K562 (cell line): ENCODE measurements at regions not wholly inside any gene's neighbourhood (a gene's known extent, or its start where the extent isn't known, plus 50 kb on each side); places are given as distances from the start of the nearest gene placed in this dataset.

Experiments
- ATAC-seq: fragments of 200-7000 bp; cut with Tn5 transposase; 3 replicates; pipeline ENCODE4 v1.9.1; 2020; ENCODE audit warnings: moderate library complexity
- BruUV-seq: library from RNA; stranded (reverse); fragments of 400-500 nt; replicated peaks from 2 replicates; lab custom pipeline; 2021; lab: Mats Ljungman, UMichigan
- CTCF ChIA-PET: fragments of 300-600 bp; formaldehyde crosslinking; extraction: SDS; loops from one replicate; lab custom pipeline; 2021; ENCODE audit warnings: low intra/inter-chr PET ratio; lab: Yijun Ruan, JAX
- POLR2A ChIA-PET: fragments of 300-600, 350-650 bp; sonication (Branson Sonifier 250); formaldehyde crosslinking; extraction: SDS; loops from one replicate; lab custom pipeline; 2021; ENCODE audit warnings: antibody characterized with exemption, inconsistent platforms; lab: Yijun Ruan, JAX
- DNase-seq, 4 experiments: peaks; one replicate each; pipeline versions ENCODE4 v3.0.0 to v3.0.0-alpha.2; 2011 to 2018; ENCODE audit warnings: low spot score in 3 of 4, mixed read lengths in 3 of 4; ENCODE audit errors: extremely low read depth in 1 of 4
- FAIRE-seq: peaks from 2 replicates; lab custom pipeline; 2011; peaks lifted over from hg19 to GRCh38; lab: Jason Lieb, UNC
- H2AFZ ChIP-seq: 2 replicates; pipeline ENCODE4 v1.6.0; 2011; ENCODE audit warnings: low read depth, low read length, control low read depth, inconsistent platforms
- H3K27ac ChIP-seq: fragments of 200-600 bp; 3 replicates; pipeline ENCODE4 v1.8.0; 2011; ENCODE audit warnings: low read depth, mild to moderate bottlenecking, control low read depth, inconsistent platforms, low read length, moderate library complexity, mixed read lengths; ENCODE audit errors: extremely low read depth
- H3K27me3 ChIP-seq, 2 experiments: fragments of 300-600 bp in 1 of 2; 2 replicates in 1 of 2; 3 replicates in 1 of 2; pipeline versions ENCODE4 v1.6.0 to v1.8.0; 2011; ENCODE audit warnings: inconsistent platforms in 2 of 2, low read length in 2 of 2, mild to moderate bottlenecking in 1 of 2, mixed read lengths in 1 of 2, moderate library complexity in 1 of 2; ENCODE audit not compliant: control insufficient read depth in 2 of 2, insufficient read depth in 2 of 2
- H3K36me3 ChIP-seq: fragments of 300-600 bp; 3 replicates; pipeline ENCODE4 v1.8.0; 2011; ENCODE audit warnings: mild to moderate bottlenecking, low read length, inconsistent platforms; ENCODE audit not compliant: control insufficient read depth, insufficient read depth
- H3K4me1 ChIP-seq, 2 experiments: fragments of 200-600 bp in 1 of 2; replicated peaks in 1 of 2; 2 replicates in 1 of 2; 3 replicates in 1 of 2; pipeline versions ENCODE4 v1.5.1 to v1.8.0; 2011; ENCODE audit warnings: inconsistent platforms in 2 of 2, low read length in 2 of 2, mild to moderate bottlenecking in 1 of 2, mixed read lengths in 1 of 2, moderate library complexity in 1 of 2; ENCODE audit not compliant: control insufficient read depth in 2 of 2, insufficient read depth in 2 of 2
- H3K4me2 ChIP-seq: 2 replicates; pipeline ENCODE4 v1.6.1; 2011; ENCODE audit warnings: low read length, control low read depth, inconsistent platforms, mixed read lengths; ENCODE audit not compliant: insufficient read depth
- H3K4me3 ChIP-seq: fragments of 200-600 bp; sonication (generic), shearing (Covaris generic); 2 replicates; pipeline ENCODE4 v1.5.1; 2016; ENCODE audit warnings: control low read depth, inconsistent platforms
- H3K79me2 ChIP-seq: fragments of 200-600 bp; 3 replicates; pipeline ENCODE4 v1.8.0; 2011; ENCODE audit warnings: low read length, inconsistent platforms; ENCODE audit not compliant: control insufficient read depth, insufficient read depth
- H3K9ac ChIP-seq, 2 experiments: 2 replicates each; pipeline versions ENCODE4 v1.6.0 to v1.6.1; 2011; ENCODE audit warnings: low read depth in 2 of 2, low read length in 2 of 2, control low read depth in 1 of 2, inconsistent platforms in 1 of 2, mild to moderate bottlenecking in 1 of 2, mixed read lengths in 1 of 2; ENCODE audit not compliant: insufficient read depth in 1 of 2
- H3K9me1 ChIP-seq: one replicate; pipeline ENCODE4 v1.6.0; 2011; ENCODE audit warnings: inconsistent platforms, mild to moderate bottlenecking, low read length, moderate library complexity; ENCODE audit not compliant: control insufficient read depth, insufficient read depth
- H3K9me3 ChIP-seq: replicated peaks from 2 replicates; pipeline ENCODE4 v1.5.1; 2011; ENCODE audit warnings: low read depth, low read length, inconsistent platforms; ENCODE audit not compliant: control insufficient read depth, insufficient read depth
- H4K20me1 ChIP-seq: replicated peaks from 2 replicates; pipeline ENCODE4 v1.6.1; 2011; ENCODE audit warnings: low read length, inconsistent platforms, mixed read lengths; ENCODE audit not compliant: control insufficient read depth, insufficient read depth
- BDP1 ChIP-seq: IDR thresholded peaks from 3 replicates; pipeline ENCODE4 v1.6.1; 2011; ENCODE audit not compliant: insufficient read length, insufficient read depth
- ESRRA ChIP-seq: fragments of 450-650 bp; IDR thresholded peaks from 2 replicates; pipeline ENCODE4 v1.6.1; 2014; ENCODE audit warnings: low read depth, mild to moderate bottlenecking, moderate library complexity, borderline replicate concordance
- ESRRB ChIP-seq: fragments of 250-450 bp; sonication (Bioruptor Pico); IDR thresholded peaks from 2 replicates; pipeline ENCODE4 v1.5.0; 2020; ENCODE audit warnings: mild to moderate bottlenecking, moderate library complexity, borderline replicate concordance
- KLF10 ChIP-seq: fragments of 250-450 bp; sonication (Bioruptor Pico); IDR thresholded peaks from 2 replicates; pipeline ENCODE4 v1.6.1; 2021; ENCODE audit warnings: matching md5 sums
- MLX ChIP-seq, 2 experiments: fragments of 450-650 bp in 1 of 2; sonication (generic) in 1 of 2; formaldehyde crosslinking; conservative IDR thresholded peaks; 2 replicates each; pipeline versions ENCODE4 v1.4.0 to v1.8.1; 2020 to 2022; ENCODE audit warnings: mild to moderate bottlenecking in 1 of 2, missing genetic modification reagents in 1 of 2
- NFE2L1 ChIP-seq: fragments of 450-650 bp; IDR thresholded peaks from 2 replicates; pipeline ENCODE4 v1.6.1; 2016; ENCODE audit warnings: missing genetic modification characterization, low read depth, mild to moderate bottlenecking, missing compliant biosample characterization, moderate library complexity, borderline replicate concordance
- NR2C1 ChIP-seq, 2 experiments: fragments of 450-650 bp; IDR thresholded peaks; 2 replicates each; pipeline ENCODE4 v1.6.1; 2017; ENCODE audit warnings: mild to moderate bottlenecking in 2 of 2, antibody characterized with exemption in 1 of 2, inconsistent platforms in 1 of 2, missing compliant biosample characterization in 1 of 2, missing genetic modification characterization in 1 of 2
- RERE ChIP-seq: sonication (generic); formaldehyde crosslinking; IDR thresholded peaks from 2 replicates; pipeline ENCODE4 v1.8.0; 2023; ENCODE audit warnings: missing genetic modification reagents, mild to moderate bottlenecking, borderline replicate concordance
- TAF7 ChIP-seq: fragments of 450-650 bp; IDR thresholded peaks from 2 replicates; pipeline ENCODE4 v1.6.1; 2016; ENCODE audit warnings: missing genetic modification characterization, missing compliant biosample characterization
- TRIM24 ChIP-seq, 2 experiments: fragments of 450-650 bp; IDR thresholded peaks; 2 replicates each; pipeline ENCODE4 v1.6.1; 2016
- ZBTB1 ChIP-seq: sonication (generic); formaldehyde crosslinking; IDR thresholded peaks from 2 replicates; pipeline ENCODE4 v1.8.1; 2023; ENCODE audit warnings: missing genetic modification reagents, low read depth, mild to moderate bottlenecking, borderline replicate concordance
- ZNF184 ChIP-seq: sonication (generic); formaldehyde crosslinking; IDR thresholded peaks from 2 replicates; pipeline ENCODE4 v1.5.0; 2020; ENCODE audit warnings: missing genetic modification reagents
- ZNF778 ChIP-seq: fragments of 450-650 bp; formaldehyde crosslinking; IDR thresholded peaks from 2 replicates; pipeline ENCODE4 v1.4.0; 2020; ENCODE audit warnings: mild to moderate bottlenecking, moderate library complexity
- WGBS: fragments of 100-300 bp; shearing (Covaris generic); methylation state at CpG from one replicate; pipeline ENCODE4 v1.1.6; 2016; ENCODE audit warnings: low coverage, mixed read lengths; ENCODE audit not compliant: insufficient coverage; ENCODE audit errors: missing lambda C conversion rate; 5-methylcytosine and 5-hydroxymethylcytosine counted together
- in situ Hi-C: fragments of 300-500 bp; cut with MboI; formaldehyde crosslinking; loops from 4 replicates; pipeline ENCODE4 v1.15.0; 2018; ENCODE audit warnings: inconsistent platforms, mixed read lengths
- intact Hi-C: fragments of 100-400 bp; cut with micrococcal nuclease; formaldehyde crosslinking; loops from 2 replicates; pipeline ENCODE4 v1.14.2; 2022

GRCh38 chr1:87949711-87950110 is 621.0 kb downstream of the LMO4 start:
- H2AFZ ChIP-seq, result no peak overlapping the region
- no peak for FAIRE-seq
- in situ Hi-C loops, result loop anchor here (25.0 kb wide), 1 partner anchor 662 kb away; no protein-coding TSS in a partner anchor
- no peaks in the 10 kb centered on the region for H3K27me3 ChIP-seq
- no peaks in the 10 kb centered on the region for H3K79me2 ChIP-seq
- H4K20me1 ChIP-seq, result no peaks in the 10 kb centered on the region
- no peak overlapping the region for H3K9ac ChIP-seq
- BruUV-seq, result no TSS peak
- peaks cover 2% of the 10 kb centered on the region; the same call in 1 of the 2 replicates for H3K9me3 ChIP-seq
- H3K4me2 ChIP-seq, result no peak overlapping the region
- H3K36me3 ChIP-seq, result no peaks in the 10 kb centered on the region
- H3K9me1 ChIP-seq, result no peaks in the 10 kb centered on the region
- ATAC-seq, result no peak
- CTCF ChIA-PET, result no interaction called here
- intact Hi-C loops, result loop anchor here (5.0 to 10.0 kb wide), 2 partner anchors 455 to 817 kb away; no protein-coding TSS in a partner anchor
- H3K4me1 ChIP-seq, result no peaks in the 10 kb centered on the region
- POLR2A ChIA-PET, result no interaction called here
- DNase-seq, result no peak
- H3K27ac ChIP-seq, result no peak overlapping the region
- no peak for TF ChIP-seq RERE (CRISPR knock-in tag)
- no peak for TF ChIP-seq TAF7
- TF ChIP-seq NR2C1 (IDR thresholded peaks at IDR 0.05), result no peak
- no peak for TF ChIP-seq NR2C1 (tag; IDR thresholded peaks at IDR 0.05)
- TF ChIP-seq ESRRB, result no peak
- TF ChIP-seq ESRRA, result no peak
- TF ChIP-seq BDP1, result no peak
- no peak for TF ChIP-seq ZNF778
- TF ChIP-seq KLF10 (CRISPR knock-in tag), result no peak
- no peak for TF ChIP-seq ZNF184 (CRISPR knock-in tag)
- no peak for TF ChIP-seq MLX (CRISPR knock-in tag; conservative IDR thresholded peaks at IDR 0.05)
- no peak for TF ChIP-seq ZBTB1
- no peak for TF ChIP-seq TRIM24 (IDR thresholded peaks at IDR 0.05)
- TF ChIP-seq NFE2L1, result no peak
- H3K4me3 ChIP-seq, result no peak overlapping the region
- WGBS, result 5% methylated on average over 3 of the region's 3 CpGs
